ENCODE measurements at regions not wholly inside any gene's neighbourhood (a gene's known extent, or its start where the extent isn't known, plus 50 kb on each side); places are given as distances from the start of the nearest gene placed in this dataset.

- TF ChIP-seq CTCF (conservative IDR thresholded peaks at IDR 0.05 in 1 of 2, IDR thresholded peaks at IDR 0.05 in 1 of 2; ENCODE audit: extremely low read depth in 1 of 2, insufficient read depth in 1 of 2, low read depth in 1 of 2, low read length in 2 of 2) = no peak
- no peak for TF ChIP-seq EZH2 (IDR thresholded peaks at IDR 0.05; ENCODE audit: borderline replicate concordance, low read length)
Observed at GRCh38 chr11:69979632-69980031, 98.5 kb upstream of the ANO1 start.

Data from mammary epithelial cell (primary cell).